Natural killer cell (primary cell): ENCODE measurements at regions not wholly inside any gene's neighbourhood (a gene's known extent, or its start where the extent isn't known, plus 50 kb on each side); places are given as distances from the start of the nearest gene placed in this dataset.

Experiments
- ATAC-seq, 3 donors: fragments of 150-1000 bp in 2 of 3; fragments of 200-7000 bp in 1 of 3; cut with Tn5 transposase; 1 replicate in 1 of 3; 2 replicates in 2 of 3; pipeline ENCODE4 v1.10.0; 2021; ENCODE audit warnings: mild to moderate bottlenecking in 2 of 3, moderate library complexity in 2 of 3
- DNase-seq, 2 donors: peaks; one replicate each; pipeline versions ENCODE4 v3.0.0 to v3.0.0-alpha.2; 2013 to 2021; ENCODE audit warnings: mixed read lengths in 1 of 2
- H3K27ac ChIP-seq: one replicate; pipeline ENCODE4 v1.5.1; 2013; ENCODE audit warnings: mild to moderate bottlenecking, low read length
- H3K27me3 ChIP-seq: one replicate; pipeline ENCODE4 v1.6.1; 2013; ENCODE audit warnings: low read length; ENCODE audit not compliant: control insufficient read depth, insufficient read depth
- H3K36me3 ChIP-seq: one replicate; pipeline ENCODE4 v1.6.1; 2013; ENCODE audit warnings: low read length; ENCODE audit not compliant: control insufficient read depth, insufficient read depth
- H3K4me1 ChIP-seq: one replicate; pipeline ENCODE4 v1.6.1; 2013; ENCODE audit warnings: low read length; ENCODE audit not compliant: control insufficient read depth, insufficient read depth
- H3K4me3 ChIP-seq: one replicate; pipeline ENCODE4 v1.5.1; 2013; ENCODE audit warnings: low read length
- H3K9me3 ChIP-seq: one replicate; pipeline ENCODE4 v1.6.1; 2013; ENCODE audit warnings: low read length; ENCODE audit not compliant: control insufficient read depth, insufficient read depth
- H3K27ac Mint-ChIP-seq, 2 donors: one replicate each; pipeline ENCODE4 v1.8.0; 2022; ENCODE audit warnings: mild to moderate bottlenecking in 2 of 2, mixed read lengths in 2 of 2, moderate library complexity in 1 of 2
- H3K27me3 Mint-ChIP-seq, 2 donors: one replicate each; pipeline ENCODE4 v1.8.0; 2022; ENCODE audit warnings: low read depth in 2 of 2, mixed read lengths in 2 of 2
- H3K36me3 Mint-ChIP-seq: one replicate; pipeline ENCODE4 v1.8.0; 2022; ENCODE audit warnings: mixed read lengths
- H3K4me1 Mint-ChIP-seq, 2 donors: one replicate each; pipeline ENCODE4 v1.8.0; 2022; ENCODE audit warnings: mixed read lengths in 2 of 2
- H3K4me3 Mint-ChIP-seq: one replicate; pipeline ENCODE4 v1.8.0; 2022; ENCODE audit warnings: mild to moderate bottlenecking, moderate library complexity, mixed read lengths
- H3K9me3 Mint-ChIP-seq, 2 donors: one replicate each; pipeline ENCODE4 v1.8.0; 2022; ENCODE audit warnings: mixed read lengths in 2 of 2
- CTCF ChIP-seq: fragments of 200-600 bp; IDR thresholded peaks from one replicate; pipeline ENCODE4 v1.8.0; 2022; ENCODE audit warnings: antibody characterized with exemption
- WGBS: methylation state at CpG from one replicate; pipeline ENCODE4 v1.1.7; 2013; ENCODE audit warnings: missing lambda C conversion rate; ENCODE audit not compliant: insufficient coverage; 5-methylcytosine and 5-hydroxymethylcytosine counted together
- intact Hi-C: fragments of 100-400 bp; cut with micrococcal nuclease; formaldehyde crosslinking; loops from one replicate; pipeline ENCODE4 v1.14.2; 2022

- 95% methylated on average over 7 of the region's 7 CpGs for WGBS
- no peak overlapping the region for H3K4me3 ChIP-seq
- peak in 1 of 3 donors; percentile 5 for ATAC-seq
- DNase-seq: no peak
- no peak overlapping the region for H3K27ac ChIP-seq
- H3K9me3 ChIP-seq: no peaks in the 10 kb centered on the region
- no peak for TF ChIP-seq CTCF
- Mint-ChIP-seq H3K27ac (no peak overlapping the region), H3K4me3 (no peak overlapping the region), H3K9me3 (no peaks in the 10 kb centered on the region), H3K4me1 (peaks cover 12 to 14% of the 10 kb centered on the region in 2 donors), H3K27me3 (no peaks in the 10 kb centered on the region), H3K36me3 (no peaks in the 10 kb centered on the region)
- H3K4me1 ChIP-seq: peaks cover 7% of the 10 kb centered on the region
- H3K27me3 ChIP-seq: no peaks in the 10 kb centered on the region
- intact Hi-C loops: loop anchor here (10.0 kb wide), 1 partner anchor 1747 kb away; no protein-coding TSS in a partner anchor
- H3K36me3 ChIP-seq: no peaks in the 10 kb centered on the region
Measured at GRCh38 chr3:139117883-139118760, 73.4 kb upstream of the PRR23C start.

- Histone ChIP-seq H3K9me3 (no peaks in the 10 kb centered on the region), H3K27me3 (no peaks in the 10 kb centered on the region), H3K4me1 (peaks cover 7% of the 10 kb centered on the region), H3K4me3 (no peak overlapping the region), H3K27ac (no peak overlapping the region), H3K36me3 (no peaks in the 10 kb centered on the region)
- H3K36me3 Mint-ChIP-seq: no peaks in the 10 kb centered on the region
- 82% methylated on average over 4 of the region's 4 CpGs for WGBS
- no peak for TF ChIP-seq CTCF
- DNase-seq: no peak
- H3K4me1 Mint-ChIP-seq: peaks cover 12 to 14% of the 10 kb centered on the region in 2 donors
- ATAC-seq: no peak
- no peak overlapping the region for H3K4me3 Mint-ChIP-seq
- H3K9me3 Mint-ChIP-seq: no peaks in the 10 kb centered on the region
- no peak overlapping the region for H3K27ac Mint-ChIP-seq
- H3K27me3 Mint-ChIP-seq: no peaks in the 10 kb centered on the region
- intact Hi-C loops: loop anchor here (10.0 kb wide), 1 partner anchor 1746 kb away; no protein-coding TSS in a partner anchor
Measured at GRCh38 chr3:139118835-139119234, 74.1 kb upstream of the PRR23C start.

GRCh38 chr3:139119331-139120025, 74.8 kb upstream of the PRR23C start:
- Histone ChIP-seq H3K4me3 (no peak overlapping the region), H3K27ac (no peak overlapping the region), H3K9me3 (no peaks in the 10 kb centered on the region), H3K36me3 (no peaks in the 10 kb centered on the region), H3K4me1 (peaks cover 7% of the 10 kb centered on the region), H3K27me3 (no peaks in the 10 kb centered on the region)
- H3K9me3 Mint-ChIP-seq: no peaks in the 10 kb centered on the region
- TF ChIP-seq CTCF: no peak
- intact Hi-C loops: loop anchor here (10.0 kb wide), 1 partner anchor 1745 kb away; no protein-coding TSS in a partner anchor
- no peaks in the 10 kb centered on the region for H3K27me3 Mint-ChIP-seq
- H3K27ac Mint-ChIP-seq: no peak overlapping the region
- DNase-seq (no peak), ATAC-seq (no peak)
- no peak overlapping the region for H3K4me3 Mint-ChIP-seq
- no peaks in the 10 kb centered on the region for H3K36me3 Mint-ChIP-seq
- WGBS: 86% methylated on average over 1 of the region's 1 CpG
- peaks cover 12 to 14% of the 10 kb centered on the region in 2 donors for H3K4me1 Mint-ChIP-seq
